WERI-Rb-1 (cell line): ENCODE measurements at regions not wholly inside any gene's neighbourhood (a gene's known extent, or its start where the extent isn't known, plus 50 kb on each side); places are given as distances from the start of the nearest gene placed in this dataset.

Experiments
- DNase-seq: peaks from one replicate; pipeline ENCODE4 v3.0.0-alpha.2; 2020
- H3K27ac ChIP-seq: fragments of 250-450 bp; sonication (Bioruptor Pico); 2 replicates; pipeline ENCODE4 v1.5.1; 2020; ENCODE audit warnings: mild to moderate bottlenecking, moderate library complexity
- H3K27me3 ChIP-seq: fragments of 250-450 bp; sonication (Bioruptor Pico); 2 replicates; pipeline ENCODE4 v1.5.1; 2021; ENCODE audit warnings: mild to moderate bottlenecking, low read depth, moderate library complexity; ENCODE audit not compliant: insufficient read depth, severe bottlenecking
- H3K36me3 ChIP-seq: fragments of 250-450 bp; sonication (Bioruptor Pico); 2 replicates; pipeline ENCODE4 v1.5.1; 2020; ENCODE audit warnings: mild to moderate bottlenecking, moderate library complexity
- H3K4me3 ChIP-seq: 2 replicates; pipeline ENCODE4 v1.5.1; 2011; ENCODE audit warnings: low read depth, mild to moderate bottlenecking, control low read depth, low read length
- H3K9me3 ChIP-seq: fragments of 250-450 bp; sonication (Bioruptor Pico); 2 replicates; pipeline ENCODE4 v1.5.1; 2021; ENCODE audit warnings: mild to moderate bottlenecking, moderate library complexity; ENCODE audit not compliant: severe bottlenecking
- TF ChIP-seq, protein P1 (sequence below): IDR thresholded peaks from 2 replicates; pipeline ENCODE4 v1.5.1; 2011; ENCODE audit warnings: low read depth, mild to moderate bottlenecking, control low read depth, inconsistent platforms, low read length

DNA sequence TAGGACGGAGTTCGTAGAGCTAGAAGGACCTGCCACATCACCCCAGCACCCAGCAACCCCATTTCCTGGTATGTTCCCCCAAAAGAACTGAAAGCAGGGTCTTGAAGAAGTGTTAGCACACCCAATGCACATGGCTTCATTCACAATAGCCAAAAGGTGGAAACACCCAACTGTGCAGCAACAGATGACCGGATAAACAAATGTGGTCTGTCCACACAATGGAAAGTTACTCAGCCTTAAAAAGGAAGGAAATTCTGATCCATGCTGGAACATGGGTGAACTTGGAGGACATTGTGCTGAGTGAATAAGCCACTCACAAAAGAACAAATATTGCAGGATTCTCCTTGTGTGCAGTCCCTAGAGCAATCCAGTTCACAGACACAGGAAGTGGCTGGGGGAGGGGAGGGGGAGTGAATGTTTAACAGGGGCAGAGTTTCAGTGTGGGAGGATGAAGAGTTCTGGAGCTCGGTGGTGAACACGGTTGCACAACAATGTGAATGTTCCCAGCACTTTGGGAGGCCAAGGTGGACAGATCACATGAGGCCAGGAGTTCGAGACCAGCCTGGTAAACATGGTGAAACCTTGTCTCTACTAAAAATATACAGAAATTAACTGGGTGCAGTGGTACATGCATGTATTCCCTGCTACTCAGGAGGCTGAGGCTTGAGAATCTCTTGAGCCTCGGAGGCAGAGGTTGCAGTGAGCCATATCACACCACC, 157.5 kb downstream of the NUP210 start:
- H3K27ac ChIP-seq: peak overlapping the region; percentile 96
- no peak overlapping the region for H3K4me3 ChIP-seq
- peaks cover 10% of the 10 kb centered on the region for H3K36me3 ChIP-seq
- peak; percentile 46 for DNase-seq
- TF ChIP-seq, protein P1, sequence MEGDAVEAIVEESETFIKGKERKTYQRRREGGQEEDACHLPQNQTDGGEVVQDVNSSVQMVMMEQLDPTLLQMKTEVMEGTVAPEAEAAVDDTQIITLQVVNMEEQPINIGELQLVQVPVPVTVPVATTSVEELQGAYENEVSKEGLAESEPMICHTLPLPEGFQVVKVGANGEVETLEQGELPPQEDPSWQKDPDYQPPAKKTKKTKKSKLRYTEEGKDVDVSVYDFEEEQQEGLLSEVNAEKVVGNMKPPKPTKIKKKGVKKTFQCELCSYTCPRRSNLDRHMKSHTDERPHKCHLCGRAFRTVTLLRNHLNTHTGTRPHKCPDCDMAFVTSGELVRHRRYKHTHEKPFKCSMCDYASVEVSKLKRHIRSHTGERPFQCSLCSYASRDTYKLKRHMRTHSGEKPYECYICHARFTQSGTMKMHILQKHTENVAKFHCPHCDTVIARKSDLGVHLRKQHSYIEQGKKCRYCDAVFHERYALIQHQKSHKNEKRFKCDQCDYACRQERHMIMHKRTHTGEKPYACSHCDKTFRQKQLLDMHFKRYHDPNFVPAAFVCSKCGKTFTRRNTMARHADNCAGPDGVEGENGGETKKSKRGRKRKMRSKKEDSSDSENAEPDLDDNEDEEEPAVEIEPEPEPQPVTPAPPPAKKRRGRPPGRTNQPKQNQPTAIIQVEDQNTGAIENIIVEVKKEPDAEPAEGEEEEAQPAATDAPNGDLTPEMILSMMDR: no peak
- H3K9me3 ChIP-seq: peaks cover 3% of the 10 kb centered on the region
- no peaks in the 10 kb centered on the region for H3K27me3 ChIP-seq

DNA sequence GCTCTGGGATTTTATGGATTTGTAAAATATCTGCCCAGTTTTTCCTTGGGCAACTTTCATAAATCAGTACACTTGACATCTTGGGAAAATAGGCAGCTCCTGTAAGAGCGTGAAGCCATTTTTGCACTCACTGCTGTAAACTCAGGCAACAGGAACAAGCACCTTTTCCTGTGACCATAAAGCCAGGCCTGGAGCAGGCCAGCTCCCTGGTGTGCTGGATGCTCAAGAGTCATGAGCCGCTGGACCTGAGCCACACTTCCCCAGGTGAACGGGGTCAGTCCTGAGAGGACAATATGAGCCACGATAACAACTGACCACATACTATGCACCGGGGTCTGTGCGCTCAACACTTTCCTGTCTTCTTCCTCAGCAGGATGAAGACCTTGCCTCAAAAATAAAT, 158.2 kb downstream of the NUP210 start:
- Histone ChIP-seq H3K36me3 (peaks cover 10% of the 10 kb centered on the region), H3K4me3 (no peak overlapping the region), H3K27ac (peak overlapping the region; percentile 96), H3K27me3 (no peaks in the 10 kb centered on the region), H3K9me3 (peaks cover 3% of the 10 kb centered on the region)
- TF ChIP-seq, protein P1: no peak
- no peak for DNase-seq

DNA sequence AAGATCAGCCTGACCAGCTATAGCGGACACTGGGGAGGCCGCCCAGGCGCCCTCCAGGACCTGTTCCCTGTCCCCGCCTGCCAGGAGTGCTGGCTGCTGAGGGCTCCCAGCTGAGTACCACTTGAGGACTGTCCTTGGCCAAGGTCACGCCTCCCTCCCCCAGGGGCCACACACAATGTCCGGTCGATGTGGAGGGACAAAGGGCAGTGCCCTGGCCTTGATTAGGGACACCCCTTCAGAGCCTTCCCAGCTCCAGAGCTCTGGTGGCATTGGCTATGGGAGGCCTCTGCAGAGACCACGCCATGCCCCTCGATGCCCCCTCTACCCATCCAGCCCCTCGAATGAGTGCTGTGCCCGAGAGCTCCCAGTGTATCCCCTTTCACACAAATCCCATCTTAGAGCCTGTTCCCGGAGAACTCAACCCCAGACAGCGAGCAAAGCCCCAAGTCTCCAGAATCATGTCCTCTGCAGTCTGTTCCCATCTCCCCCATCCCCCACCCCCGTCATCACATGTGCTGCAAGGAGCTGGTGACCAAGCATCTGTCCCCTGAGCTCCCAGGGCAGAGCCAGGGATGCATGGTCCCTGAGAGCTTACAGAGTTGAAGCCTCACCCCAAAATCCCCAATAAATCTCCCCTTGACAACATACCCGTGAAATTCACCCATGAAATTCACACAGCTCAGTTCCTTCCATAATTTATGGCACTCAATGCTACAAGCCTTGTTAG, 158.9 kb downstream of the NUP210 start:
- TF ChIP-seq, protein P1: no peak
- Histone ChIP-seq H3K9me3 (peaks cover 3% of the 10 kb centered on the region), H3K36me3 (peaks cover 10% of the 10 kb centered on the region), H3K4me3 (no peak overlapping the region), H3K27ac (peak overlapping the region; percentile 96), H3K27me3 (no peaks in the 10 kb centered on the region)
- DNase-seq: peak; percentile 97

DNA sequence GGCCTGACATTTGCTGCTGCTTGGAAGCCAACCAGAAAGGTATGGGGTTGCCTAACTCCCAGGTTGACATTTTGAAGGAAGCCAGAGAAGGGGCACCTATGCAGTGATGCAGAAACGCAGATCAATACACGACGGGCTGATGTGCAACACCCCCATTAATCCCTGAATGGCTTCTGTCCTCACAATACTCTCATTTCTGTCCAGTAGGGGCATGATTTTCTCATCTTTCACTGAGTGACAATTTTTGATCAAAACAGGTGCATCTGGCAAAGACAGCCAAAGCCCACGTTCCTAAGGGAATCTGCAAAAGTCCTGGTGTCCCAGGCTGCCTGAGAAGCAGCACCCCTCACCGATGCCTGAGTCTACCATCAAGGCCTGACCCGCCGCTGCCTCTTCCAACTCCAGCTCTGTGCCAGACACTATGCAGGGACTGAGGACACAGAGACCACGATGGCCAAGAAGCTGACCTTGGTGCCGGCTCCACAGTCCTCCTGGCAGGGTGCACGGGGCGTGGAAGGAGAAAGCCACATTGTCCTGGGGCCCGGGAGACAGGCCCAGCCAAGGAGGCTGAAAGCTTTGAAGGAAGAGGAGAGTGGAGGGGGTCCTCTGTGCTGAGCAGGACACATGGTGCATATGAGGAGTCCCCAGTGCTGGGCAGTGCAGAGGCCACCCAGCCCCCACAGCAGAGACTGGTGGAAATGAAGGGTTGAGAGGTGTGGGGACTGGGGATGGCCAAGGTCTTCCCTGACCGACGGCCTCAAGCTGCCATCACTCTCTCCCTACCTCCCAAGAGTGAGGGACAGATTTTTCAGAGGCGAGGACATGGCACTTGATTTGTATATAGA, 159.6 kb downstream of the NUP210 start:
- no peak for DNase-seq
- Histone ChIP-seq H3K36me3 (peaks cover 10% of the 10 kb centered on the region), H3K4me3 (no peak overlapping the region), H3K27me3 (no peaks in the 10 kb centered on the region), H3K27ac (peak overlapping the region; percentile 96), H3K9me3 (peaks cover 3% of the 10 kb centered on the region)
- TF ChIP-seq, protein P1: peak; percentile 20; the same call in 1 of the 2 replicates

DNA sequence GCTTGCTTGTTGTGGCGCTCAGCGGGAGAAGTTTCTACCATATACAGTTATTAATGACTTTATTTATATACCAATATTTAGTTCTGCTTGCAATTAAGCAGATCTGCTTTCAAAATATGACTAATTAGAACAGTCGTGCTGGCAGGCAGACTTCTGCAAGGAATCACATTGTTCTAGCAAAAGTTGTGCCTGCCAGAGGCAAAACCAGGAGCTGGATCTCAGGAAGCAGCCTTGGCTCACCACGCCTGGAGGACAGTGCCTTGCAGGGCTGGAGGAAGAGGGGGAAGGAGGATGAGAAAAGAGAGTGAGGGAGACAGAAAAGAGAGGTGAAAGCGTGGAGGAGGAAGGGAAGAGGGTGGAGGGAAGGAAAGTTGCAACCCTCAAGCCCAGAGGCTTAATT, 160.3 kb downstream of the NUP210 start:
- peaks cover 5% of the 10 kb centered on the region; the same call in 1 of the 2 replicates for H3K36me3 ChIP-seq
- no peak overlapping the region for H3K4me3 ChIP-seq
- TF ChIP-seq, protein P1: no peak
- no peak for DNase-seq
- peak overlapping the region; percentile 9 for H3K27ac ChIP-seq
- H3K27me3 ChIP-seq: no peaks in the 10 kb centered on the region
- H3K9me3 ChIP-seq: no peaks in the 10 kb centered on the region
